Calu3 (cell line): ENCODE measurements at regions not wholly inside any gene's neighbourhood (a gene's known extent, or its start where the extent isn't known, plus 50 kb on each side); places are given as distances from the start of the nearest gene placed in this dataset.

Experiments
- BruUV-seq: library from RNA; stranded (reverse); fragments of 400-500 nt; replicated peaks from 2 replicates; lab custom pipeline; 2021; lab: Mats Ljungman, UMichigan
- CTCF ChIA-PET: fragments of 300-600 bp; sonication (Branson Sonifier 250); formaldehyde crosslinking; loops from one replicate; lab custom pipeline; 2022; ENCODE audit warnings: antibody characterized with exemption; lab: Charles Lee
- DNase-seq: peaks from one replicate; pipeline ENCODE4 v3.0.0; 2022
- H3K27ac Mint-ChIP-seq: one replicate; pipeline ENCODE4 v1.8.0; 2022; ENCODE audit warnings: mixed read lengths; ENCODE audit not compliant: unreplicated experiment
- H3K27me3 Mint-ChIP-seq: one replicate; pipeline ENCODE4 v1.8.0; 2022; ENCODE audit warnings: mixed read lengths; ENCODE audit not compliant: unreplicated experiment
- H3K36me3 Mint-ChIP-seq: one replicate; pipeline ENCODE4 v1.8.0; 2022; ENCODE audit warnings: mild to moderate bottlenecking, moderate library complexity, mixed read lengths; ENCODE audit not compliant: insufficient read depth, unreplicated experiment
- H3K4me1 Mint-ChIP-seq: one replicate; pipeline ENCODE4 v1.8.0; 2022; ENCODE audit warnings: mild to moderate bottlenecking, low read depth, mixed read lengths; ENCODE audit not compliant: unreplicated experiment
- H3K4me3 Mint-ChIP-seq: one replicate; pipeline ENCODE4 v1.8.0; 2022; ENCODE audit warnings: mild to moderate bottlenecking, low read depth, moderate library complexity, mixed read lengths; ENCODE audit not compliant: unreplicated experiment
- H3K9me3 Mint-ChIP-seq: one replicate; pipeline ENCODE4 v1.8.0; 2022; ENCODE audit warnings: low read depth, mixed read lengths; ENCODE audit not compliant: unreplicated experiment
- CTCF ChIP-seq: fragments of 200-600 bp; IDR thresholded peaks from one replicate; pipeline ENCODE4 v1.8.0; 2022; ENCODE audit warnings: antibody characterized with exemption; ENCODE audit not compliant: unreplicated experiment
- intact Hi-C: fragments of 100-400 bp; cut with micrococcal nuclease; formaldehyde crosslinking; loops from one replicate; pipeline ENCODE4 v1.10.0; 2022; ENCODE audit not compliant: unreplicated experiment

- no peaks in the 10 kb centered on the region for H3K36me3 Mint-ChIP-seq
- no peaks in the 10 kb centered on the region for H3K4me1 Mint-ChIP-seq
- CTCF ChIA-PET: interaction anchor here (0.7 kb wide), 1 partner anchor 1552 kb away, joined by 3 read pairs; no protein-coding TSS in a partner anchor
- TF ChIP-seq CTCF: peak; percentile 21
- H3K9me3 Mint-ChIP-seq: peaks cover 2% of the 10 kb centered on the region
- no peak overlapping the region for H3K4me3 Mint-ChIP-seq
- no peak overlapping the region for H3K27ac Mint-ChIP-seq
- intact Hi-C loops: loop anchor here (5.0 kb wide), 1 partner anchor 853 kb away; no protein-coding TSS in a partner anchor
- peak; percentile 45 for DNase-seq
- H3K27me3 Mint-ChIP-seq: no peaks in the 10 kb centered on the region
- no TSS peak for BruUV-seq
These were observed 145.3 kb upstream of the SMARCA2 start for GRCh38 chr9:1869843-1870242.

DNA sequence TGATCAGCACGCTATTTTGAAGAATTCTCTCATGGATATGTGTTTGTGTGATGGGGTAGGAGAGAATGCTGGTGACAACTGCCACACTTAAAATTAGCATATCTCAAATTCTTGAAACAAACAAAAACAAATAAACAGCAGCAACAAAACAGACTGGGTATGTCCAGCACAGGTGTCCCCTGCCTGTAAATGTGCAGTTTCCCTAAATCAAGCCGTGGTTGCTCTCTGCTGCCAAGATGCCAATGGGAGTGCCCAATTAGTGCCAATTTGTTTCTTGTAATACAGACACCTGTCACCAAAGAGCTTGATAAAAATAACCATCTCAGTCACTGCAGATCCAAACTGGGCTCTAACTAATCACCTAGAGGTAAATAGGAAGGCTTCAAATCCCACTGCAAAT lies 144.2 kb upstream of the SMARCA2 start:
- DNase-seq: no peak
- BruUV-seq: no TSS peak
- Mint-ChIP-seq H3K4me3 (no peak overlapping the region), H3K9me3 (peaks cover 1% of the 10 kb centered on the region), H3K36me3 (no peaks in the 10 kb centered on the region), H3K27me3 (no peaks in the 10 kb centered on the region), H3K4me1 (no peaks in the 10 kb centered on the region), H3K27ac (no peak overlapping the region)
- no peak for TF ChIP-seq CTCF
- CTCF ChIA-PET: no interaction called here
- intact Hi-C loops: loop anchor here (5.0 kb wide), 1 partner anchor 854 kb away; no protein-coding TSS in a partner anchor

GRCh38 chr9:1871626-1872419 lies 143.3 kb upstream of the SMARCA2 start:
- no TSS peak for BruUV-seq
- CTCF ChIA-PET: interaction anchor here (0.9 kb wide), 1 partner anchor 9 kb away, joined by 4 read pairs; no protein-coding TSS in a partner anchor
- H3K27ac Mint-ChIP-seq: no peak overlapping the region
- no peaks in the 10 kb centered on the region for H3K9me3 Mint-ChIP-seq
- TF ChIP-seq CTCF: no peak
- intact Hi-C loops: loop anchor here (5.0 kb wide), 1 partner anchor 855 kb away; no protein-coding TSS in a partner anchor
- H3K36me3 Mint-ChIP-seq: no peaks in the 10 kb centered on the region
- no peaks in the 10 kb centered on the region for H3K27me3 Mint-ChIP-seq
- H3K4me1 Mint-ChIP-seq: no peaks in the 10 kb centered on the region
- DNase-seq: no peak
- H3K4me3 Mint-ChIP-seq: no peak overlapping the region

GRCh38 chr9:1875251-1875851 lies 139.8 kb upstream of the SMARCA2 start:
- Mint-ChIP-seq H3K4me1 (no peaks in the 10 kb centered on the region), H3K27ac (no peak overlapping the region), H3K9me3 (no peaks in the 10 kb centered on the region), H3K4me3 (no peak overlapping the region), H3K36me3 (no peaks in the 10 kb centered on the region), H3K27me3 (no peaks in the 10 kb centered on the region)
- intact Hi-C loops: no loop called here
- no peak for TF ChIP-seq CTCF
- no TSS peak for BruUV-seq
- CTCF ChIA-PET: no interaction called here
- DNase-seq: no peak
